Fibroblast of the conjunctiva (primary cell): ENCODE measurements at regions not wholly inside any gene's neighbourhood (a gene's known extent, or its start where the extent isn't known, plus 50 kb on each side); places are given as distances from the start of the nearest gene placed in this dataset.
"Not testable (repeated sequence)": the region's sequence is repeated elsewhere in the genome, so short reads cannot be mapped to it uniquely, and the experiment has no call there.

Experiments used
- DNase-seq: peaks from one replicate; pipeline ENCODE4 v3.0.0-alpha.2; 2010; ENCODE audit warnings: low read depth

DNA sequence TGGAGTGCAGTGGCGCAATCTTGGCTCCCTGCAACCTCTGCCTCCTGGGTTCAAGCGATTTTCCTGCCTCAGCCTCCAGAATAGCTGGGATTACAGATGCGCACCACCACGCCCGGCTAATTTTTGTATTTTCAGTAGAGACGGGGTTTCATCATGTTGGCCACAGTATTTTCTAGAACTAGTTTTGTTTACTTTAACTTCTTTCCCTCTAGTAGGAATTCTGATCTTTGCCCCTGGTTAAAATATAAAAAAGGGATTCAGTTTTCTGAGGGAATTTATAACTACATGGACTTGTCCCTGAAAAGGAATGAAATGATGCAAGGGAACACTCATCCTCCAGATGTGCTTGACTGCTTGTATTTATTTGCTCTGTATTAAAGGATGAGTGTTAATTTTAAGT is 628.9 kb downstream of the ETNK1 start:
- DNase-seq = not testable (repeated sequence)

DNA sequence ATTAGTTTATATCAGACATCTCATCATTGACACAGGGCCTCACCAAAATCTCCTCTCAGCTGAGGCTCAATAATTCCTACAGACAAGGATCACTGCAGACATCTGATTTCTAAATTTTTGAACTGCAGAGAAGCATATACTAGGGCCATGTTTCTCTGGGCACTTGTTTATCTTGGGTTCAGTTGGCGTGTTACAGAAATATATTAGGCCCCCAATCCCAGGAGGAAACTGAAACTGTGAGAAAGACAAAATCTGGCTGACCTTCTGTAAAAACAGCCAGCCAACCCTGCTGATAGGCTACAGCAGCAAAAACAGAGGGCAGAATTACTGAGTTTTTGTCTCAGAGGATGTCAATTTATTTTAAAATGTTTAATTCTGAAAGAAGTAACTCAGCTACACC is 634.6 kb downstream of the ETNK1 start:
- no peak for DNase-seq

DNA sequence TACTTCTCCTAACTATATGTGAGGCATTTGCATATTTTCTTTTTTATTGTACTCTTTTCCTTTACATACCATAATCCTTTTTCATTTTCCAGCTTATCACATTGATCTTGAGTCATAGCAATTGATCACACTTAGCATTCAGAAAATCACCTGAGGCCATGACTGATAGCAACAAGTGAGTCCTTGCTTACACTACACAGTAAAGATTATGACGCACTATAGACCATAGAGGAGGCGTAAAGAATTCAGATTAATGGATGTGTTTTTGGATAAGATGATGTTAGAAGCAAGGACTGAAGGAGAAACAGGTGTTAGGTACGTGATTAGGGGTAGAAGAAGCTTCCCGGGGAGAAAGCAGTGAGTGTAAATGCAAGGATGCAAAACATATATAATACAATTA is 637.7 kb downstream of the ETNK1 start:
- no peak for DNase-seq

DNA sequence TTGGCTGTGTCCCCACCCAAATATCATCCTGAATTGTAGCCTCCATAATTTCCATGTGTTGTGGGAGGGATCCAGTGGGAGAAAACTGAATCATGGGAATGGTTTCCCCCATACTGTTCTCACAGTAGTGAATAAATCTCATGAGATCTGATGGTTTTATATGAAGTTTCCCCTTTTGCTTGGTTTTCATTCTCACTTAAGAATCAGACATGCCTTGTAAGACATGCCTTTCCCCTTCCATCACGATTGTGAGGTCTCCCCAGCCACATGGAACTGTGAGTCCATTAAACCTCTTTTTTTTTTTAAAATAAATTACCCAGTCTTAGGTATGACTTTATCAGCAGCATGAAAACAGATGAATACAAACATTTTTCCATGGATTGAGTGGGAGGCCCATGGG is 652.9 kb downstream of the ETNK1 start:
- DNase-seq = no peak

DNA sequence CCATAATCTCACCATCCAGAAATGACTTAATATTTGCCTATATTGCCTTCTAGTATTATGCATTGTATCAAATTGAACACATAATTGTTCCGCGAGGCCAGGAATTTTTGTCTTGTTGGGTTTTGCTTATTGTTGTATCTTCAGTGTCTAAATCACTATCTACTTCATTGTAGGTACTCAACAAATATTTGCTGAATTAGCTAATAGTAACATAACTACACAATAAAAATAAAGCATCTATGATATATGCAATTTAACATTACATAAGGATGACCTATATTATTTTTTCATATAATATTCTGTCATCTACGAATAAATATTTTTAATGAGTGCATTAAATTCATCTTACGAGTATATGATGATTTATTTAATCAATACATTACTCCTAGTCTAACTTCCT is 656.3 kb downstream of the ETNK1 start:
- DNase-seq = no peak

DNA sequence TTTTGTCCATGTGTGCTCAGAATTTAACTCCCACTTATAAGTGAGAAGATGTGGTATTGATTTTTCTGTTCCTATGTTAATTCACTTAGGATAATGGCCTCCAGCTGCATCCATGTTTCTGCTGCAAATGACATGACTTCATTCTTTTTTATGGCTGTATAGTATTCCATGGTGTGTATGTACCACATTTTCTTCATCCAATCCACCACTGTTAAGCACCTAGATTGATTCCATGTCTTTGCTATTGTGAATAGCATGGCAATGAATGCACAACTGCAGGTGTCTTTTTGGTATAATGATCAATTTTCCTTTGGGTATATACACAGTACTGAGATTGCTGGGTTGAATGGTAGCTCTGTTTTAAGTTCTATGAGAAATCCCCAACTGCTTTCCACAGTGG is 657.7 kb downstream of the ETNK1 start:
- no peak for DNase-seq

DNA sequence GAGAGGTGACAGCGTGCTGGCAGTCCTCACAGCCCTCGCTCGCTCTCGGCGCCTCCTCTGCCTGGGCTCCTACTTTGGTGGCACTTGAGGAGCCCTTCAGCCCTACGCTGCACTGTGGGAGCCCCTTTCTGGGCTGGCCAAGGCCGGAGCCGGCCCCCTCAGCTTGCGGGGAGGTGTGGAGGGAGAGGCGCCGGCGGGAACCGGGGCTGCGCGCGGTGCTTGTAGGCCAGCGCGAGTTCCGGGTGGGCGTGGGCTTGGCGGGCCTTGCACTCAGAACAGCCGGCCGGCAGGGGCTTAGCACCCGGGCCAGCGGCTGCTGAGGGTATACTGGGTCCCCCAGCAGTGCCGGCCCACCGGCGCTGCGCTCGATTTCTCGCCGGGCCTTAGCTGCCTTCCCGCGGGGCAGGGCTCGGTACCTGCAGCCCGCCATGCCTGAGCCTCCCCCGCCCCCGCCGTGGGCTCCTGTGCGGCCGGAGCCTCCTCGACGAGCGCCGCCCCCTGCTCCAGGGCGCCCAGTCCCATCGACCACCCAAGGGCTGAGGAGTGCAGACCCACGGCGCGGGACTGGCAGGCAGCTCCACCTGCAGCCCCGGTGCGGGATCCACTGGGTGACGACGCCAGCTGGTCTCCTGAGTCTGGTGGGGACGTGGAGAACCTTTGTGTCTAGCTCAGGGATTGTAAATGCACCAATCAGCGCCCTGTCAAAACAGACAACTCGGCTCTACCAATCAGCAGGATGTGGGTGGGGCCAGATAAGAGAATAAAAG is 661.0 kb downstream of the ETNK1 start:
- DNase-seq = not testable (repeated sequence)

DNA sequence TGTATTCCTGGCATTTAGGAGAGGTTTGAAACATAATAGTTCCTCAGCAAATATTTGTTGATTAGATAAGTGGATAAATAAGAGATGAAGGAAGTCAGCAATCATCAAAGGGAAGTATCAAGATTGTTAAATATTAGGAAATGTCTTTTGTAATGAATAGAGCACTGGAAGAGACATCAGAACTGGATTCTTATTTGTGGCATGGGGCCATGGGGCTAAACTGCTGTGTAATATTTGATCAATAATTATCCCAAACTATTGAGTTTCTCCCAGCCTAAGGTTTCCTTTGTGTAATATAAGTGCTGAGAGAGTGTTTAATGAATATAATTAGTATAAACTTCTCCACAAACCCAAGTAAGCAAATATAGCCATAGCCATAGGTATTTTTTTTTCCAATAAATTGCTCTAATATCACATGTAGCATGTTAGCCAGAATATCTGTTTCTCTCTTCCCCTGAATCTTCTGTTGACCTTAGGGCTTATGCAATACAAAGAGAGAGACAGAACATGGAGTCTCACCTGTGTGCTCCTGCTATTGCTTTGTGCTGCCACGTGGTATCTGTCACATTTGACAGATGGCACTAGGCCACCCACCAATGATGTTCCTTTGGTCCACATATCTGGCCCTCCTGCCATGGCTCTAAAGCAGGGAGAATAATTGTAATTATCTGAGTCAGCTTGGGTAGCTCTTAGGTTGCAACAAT is 658.7 kb downstream of the SOX5 start:
- no peak for DNase-seq

DNA sequence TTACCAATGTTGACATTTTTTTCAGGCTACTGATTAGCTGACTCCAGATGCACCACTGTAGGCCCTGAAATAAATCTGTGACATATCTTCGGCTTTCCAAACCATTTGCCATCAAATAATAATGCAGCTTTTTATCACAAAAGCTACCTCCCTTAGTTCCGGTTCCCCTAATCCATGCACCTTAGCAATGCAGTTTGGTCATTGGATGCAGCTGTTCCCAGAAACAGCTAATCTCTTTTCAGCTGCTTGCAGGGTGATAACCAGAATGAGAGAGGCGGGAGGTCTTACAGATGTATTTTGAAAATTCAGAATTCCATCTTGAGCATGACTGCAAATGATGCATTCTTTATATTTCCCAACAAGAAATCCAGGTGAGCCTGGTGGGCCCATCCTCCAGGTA is 646.2 kb downstream of the SOX5 start:
- no peak for DNase-seq

DNA sequence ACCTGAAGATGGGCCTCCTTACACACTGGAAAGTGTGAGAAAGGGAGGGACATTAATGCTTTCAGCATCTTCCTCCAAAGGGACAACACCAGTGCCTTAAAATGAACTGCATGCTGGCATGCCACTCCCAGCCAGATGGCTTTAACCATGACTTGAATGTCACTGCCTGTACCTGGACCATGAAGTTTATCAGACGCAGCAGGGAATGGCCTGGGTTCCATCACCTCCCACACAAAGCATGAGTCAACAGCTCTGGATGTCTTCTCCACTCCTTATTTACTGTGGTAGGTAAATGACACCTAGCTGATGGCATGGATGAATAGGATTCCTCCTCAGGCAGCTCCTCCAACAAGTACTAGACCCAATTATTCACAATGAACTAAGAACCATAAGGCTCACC is 645.6 kb downstream of the SOX5 start:
- no peak for DNase-seq

DNA sequence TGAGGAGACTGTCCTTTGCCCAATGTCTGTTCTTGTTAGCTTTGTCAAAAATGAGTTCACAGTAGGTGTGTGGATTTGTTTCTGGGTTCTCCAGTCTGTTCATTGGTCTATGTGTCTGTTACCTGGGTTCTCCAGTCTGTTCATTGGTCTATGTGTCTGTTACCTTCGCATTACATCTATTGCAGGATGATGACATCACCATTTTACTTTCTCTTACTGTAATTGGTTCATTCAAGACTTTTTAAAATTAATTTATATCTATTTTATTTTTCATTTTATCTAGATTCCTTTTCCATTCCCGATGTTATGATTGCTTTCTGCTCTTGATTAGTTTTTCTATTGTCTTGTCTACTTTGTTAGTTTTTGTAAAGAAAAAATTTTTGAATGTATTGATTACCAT is 615.5 kb downstream of the SOX5 start:
- DNase-seq = no peak

DNA sequence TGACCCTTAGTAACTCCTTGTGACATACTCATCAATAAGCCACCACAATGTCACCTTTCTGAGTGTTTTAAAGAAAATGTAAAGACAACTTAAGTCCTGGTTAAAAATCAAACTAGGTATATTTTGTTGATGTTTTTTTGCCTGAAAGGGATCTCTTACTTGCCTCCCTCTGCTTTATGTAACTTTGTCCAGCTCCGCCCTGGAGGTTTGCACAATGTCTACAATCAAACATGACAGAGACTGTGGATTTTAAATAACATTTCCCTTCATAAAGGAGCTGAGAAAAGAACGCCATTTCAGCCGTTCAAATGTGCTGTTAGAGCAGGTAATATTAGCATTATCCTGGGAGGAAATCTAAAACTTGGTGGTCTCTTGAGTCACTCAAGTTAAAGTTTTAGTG is 613.9 kb downstream of the SOX5 start:
- DNase-seq = no peak

DNA sequence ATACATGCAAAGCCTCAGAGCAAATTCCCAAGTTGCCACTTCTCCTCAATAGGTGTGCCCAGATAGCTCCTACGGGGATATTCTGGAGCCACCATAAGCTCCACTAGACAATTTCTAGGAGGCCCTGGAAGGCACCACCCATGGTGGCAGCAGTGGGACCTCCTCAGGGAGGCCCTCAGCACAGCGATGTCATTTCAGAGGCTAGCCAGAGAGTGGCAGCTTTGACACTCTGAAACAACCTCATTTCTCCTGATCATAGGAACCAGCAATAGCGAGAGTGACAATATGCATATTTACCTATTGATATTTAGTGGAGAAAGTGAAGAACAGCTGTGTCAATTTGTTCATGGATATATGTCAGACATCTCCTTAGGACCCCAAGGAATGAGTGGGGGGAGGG is 612.3 kb downstream of the SOX5 start:
- DNase-seq = no peak

DNA sequence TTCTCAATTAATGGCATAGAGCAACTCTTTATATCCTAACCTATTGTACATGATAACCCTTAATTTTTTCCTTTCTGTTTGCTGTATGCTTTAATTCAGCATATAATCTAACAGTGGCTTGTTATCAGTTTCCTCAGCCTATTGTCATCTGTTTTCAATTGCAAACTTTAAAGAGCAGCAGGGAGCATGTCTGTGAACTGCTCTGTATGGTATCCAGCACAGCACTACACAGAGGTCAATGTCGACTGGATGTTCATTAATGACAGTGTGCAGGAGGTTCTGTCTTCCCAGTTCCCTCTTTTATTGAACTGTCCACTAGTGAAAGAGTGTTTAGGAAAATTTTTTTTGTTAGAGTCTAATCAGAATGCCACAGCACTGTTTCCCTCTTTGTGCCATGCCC is 609.1 kb downstream of the SOX5 start:
- no peak for DNase-seq

DNA sequence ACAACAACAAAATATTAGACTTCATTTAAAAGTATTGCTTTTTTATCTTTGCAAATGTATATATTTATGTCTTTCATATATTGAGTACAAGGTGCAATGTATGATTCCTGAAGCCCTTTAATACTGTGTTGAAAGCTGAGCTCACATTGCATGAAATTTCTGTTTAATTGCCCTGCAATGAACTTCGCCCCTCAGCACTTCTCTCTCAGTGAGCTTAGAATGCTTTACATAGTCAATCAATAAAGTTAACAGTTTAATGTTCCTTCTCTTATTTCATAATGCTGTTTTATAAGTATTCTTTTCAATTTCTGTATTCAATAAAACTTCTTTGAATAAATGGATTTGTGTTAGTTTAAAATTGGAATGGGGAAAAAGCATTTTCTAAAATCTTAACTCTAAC is 607.1 kb downstream of the SOX5 start:
- DNase-seq = no peak

DNA sequence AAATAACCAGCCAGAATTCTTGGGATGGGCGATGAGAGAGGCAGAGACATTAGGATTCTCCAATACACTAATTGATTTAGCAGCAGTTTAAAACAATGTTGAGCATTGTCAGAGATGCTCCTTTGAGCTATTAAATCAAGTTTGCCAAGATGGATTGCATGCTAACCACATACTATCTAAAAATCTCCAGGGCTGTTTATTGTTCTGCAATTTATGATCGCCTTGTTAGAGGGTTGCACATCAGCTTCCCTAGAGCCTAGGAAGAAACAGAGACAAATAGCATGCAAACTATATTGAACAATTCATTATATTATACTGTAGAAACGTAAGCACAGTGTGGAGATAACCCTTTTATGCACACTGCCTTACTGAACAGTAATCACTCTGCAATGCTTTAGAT is 599.9 kb downstream of the SOX5 start:
- no peak for DNase-seq

DNA sequence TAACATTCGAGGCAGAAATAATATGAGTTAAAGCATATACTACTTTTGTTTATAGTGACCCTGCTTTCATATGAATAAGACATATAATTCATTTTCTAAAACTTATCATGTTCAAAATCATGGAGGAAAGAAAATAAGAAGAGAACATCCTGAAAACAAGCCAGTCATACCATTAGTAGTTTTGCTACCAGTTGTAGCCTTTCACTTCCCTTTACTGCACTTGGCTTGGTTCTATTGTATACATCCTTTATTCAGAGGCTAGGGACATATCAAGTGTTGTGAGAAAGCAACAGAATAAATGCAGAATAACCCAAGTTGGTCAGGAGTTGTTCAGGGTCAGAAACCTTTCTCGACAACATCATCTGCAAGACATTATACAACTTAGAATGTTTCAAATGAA is 598.7 kb downstream of the SOX5 start:
- no peak for DNase-seq

DNA sequence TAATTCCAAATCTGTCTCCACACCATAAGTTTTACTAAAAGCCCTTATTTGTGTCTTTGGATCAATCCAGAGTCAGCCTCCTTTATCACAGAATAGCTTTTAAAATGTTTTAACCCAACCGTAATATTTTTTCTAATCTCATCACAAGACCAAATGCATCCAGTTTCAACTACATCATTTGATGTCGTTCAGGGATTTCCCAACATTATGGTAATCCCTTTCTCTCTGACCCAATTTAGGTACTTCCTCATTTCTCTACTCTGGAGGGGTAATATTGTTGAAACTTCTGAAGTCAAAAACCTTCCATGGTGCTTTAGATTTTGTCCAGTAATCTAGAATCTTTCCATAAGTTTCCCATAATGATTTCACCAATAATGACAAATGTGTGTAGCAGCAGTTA is 596.8 kb downstream of the SOX5 start:
- no peak for DNase-seq

DNA sequence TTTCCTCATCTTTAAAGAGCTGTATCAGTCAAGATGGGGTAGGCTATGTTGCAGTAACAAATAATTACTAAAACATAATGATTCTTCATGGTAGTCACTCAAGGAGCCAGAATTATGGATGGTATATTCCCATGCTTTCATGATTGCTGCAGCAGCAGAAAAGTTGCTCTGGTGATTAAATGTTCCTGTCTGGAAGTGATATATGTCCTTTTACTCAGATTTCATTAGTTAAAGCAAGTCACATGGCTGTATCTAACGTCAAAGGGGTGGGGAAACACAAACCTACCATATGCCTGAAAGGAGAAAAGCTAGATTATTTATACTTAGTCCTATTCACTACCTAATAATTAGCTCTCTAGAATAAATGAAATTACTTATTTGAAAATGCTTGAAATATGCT is 594.7 kb downstream of the SOX5 start:
- DNase-seq = no peak

DNA sequence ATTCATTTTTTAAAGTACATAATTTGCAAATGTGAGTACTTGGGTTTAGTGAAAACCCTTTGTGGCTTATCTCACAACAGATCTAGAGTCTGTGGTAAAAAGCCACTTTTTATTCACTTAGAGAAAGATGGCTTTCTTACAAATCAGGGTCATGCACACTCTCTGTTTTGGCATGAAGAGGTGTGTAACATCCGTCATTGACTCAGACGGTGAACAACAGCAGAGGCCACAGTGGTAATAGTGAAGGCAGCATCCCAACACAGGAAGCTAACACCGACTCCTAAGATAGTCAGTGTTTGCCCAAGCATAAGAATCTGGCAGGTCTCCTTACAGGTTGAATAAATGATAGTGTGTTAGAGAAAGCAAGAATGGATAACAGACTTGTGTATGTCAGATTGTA is 593.0 kb downstream of the SOX5 start:
- DNase-seq = no peak

DNA sequence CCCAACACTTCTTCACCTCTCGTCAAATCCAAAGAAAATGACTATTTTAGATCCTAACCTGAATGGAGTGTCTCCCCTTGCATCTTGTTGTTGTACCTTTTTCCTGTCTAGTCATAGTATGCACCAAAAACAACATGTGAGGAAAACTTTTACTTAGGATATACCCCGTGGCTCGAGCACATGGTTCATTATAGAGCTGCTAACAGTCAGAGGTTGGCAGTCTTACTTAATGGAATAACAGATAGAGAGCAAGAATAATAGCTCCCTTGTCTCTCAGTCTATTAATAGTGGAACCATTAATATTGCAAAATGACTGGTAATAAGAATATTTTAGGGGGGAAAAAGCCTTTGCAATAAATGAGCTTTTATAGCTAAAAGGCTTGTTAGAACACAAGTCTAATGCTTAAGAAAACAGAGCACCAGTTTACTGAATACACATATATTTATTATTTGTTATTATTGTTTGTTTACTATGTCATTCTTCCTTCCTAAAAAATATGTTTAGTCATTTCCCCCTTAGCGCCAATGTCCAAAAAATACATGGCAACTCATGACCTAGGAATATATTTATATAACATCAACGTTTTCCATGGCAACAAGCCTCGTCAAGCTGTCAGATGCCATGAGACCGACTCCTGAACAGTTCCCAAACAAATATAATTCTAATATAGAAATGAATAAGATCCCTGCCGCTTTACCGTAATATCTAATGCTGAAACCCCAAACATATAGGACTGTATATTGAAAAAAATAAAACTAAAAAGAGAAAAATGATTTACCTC is 592.4 kb downstream of the SOX5 start:
- no peak for DNase-seq

DNA sequence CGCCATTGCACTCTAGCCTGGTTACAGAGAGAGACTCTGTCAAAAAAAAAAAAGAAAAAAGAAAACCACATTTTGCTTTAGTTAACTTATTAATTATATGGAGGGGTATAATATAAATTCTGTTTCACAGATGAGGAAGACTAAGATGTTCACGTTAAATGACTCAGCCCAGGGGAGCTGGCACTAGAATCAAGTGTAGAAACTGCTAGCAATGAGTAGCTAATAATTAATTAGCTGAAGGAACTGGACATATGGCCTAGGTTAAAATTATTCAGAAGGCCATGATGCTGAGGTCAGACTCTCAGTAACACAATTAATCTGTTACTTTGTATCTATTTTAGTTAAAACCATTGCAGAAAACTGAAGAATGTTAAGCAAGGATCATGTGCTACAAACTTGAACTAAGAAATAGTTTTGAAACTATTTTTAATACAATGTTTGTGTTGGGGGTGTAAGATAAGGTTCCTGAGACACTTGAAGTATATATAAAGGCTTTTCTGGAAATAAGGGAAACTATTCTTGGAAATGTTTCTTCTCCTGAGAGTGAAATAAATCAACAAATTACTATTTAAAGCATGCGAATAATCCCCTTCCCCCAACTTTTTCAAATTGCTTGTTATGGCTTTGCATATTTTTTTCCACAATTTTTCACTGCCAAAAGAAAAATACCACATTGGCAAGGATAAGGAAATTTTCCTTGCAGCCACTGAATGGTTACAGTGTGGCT is 589.3 kb downstream of the SOX5 start:
- DNase-seq = no peak

DNA sequence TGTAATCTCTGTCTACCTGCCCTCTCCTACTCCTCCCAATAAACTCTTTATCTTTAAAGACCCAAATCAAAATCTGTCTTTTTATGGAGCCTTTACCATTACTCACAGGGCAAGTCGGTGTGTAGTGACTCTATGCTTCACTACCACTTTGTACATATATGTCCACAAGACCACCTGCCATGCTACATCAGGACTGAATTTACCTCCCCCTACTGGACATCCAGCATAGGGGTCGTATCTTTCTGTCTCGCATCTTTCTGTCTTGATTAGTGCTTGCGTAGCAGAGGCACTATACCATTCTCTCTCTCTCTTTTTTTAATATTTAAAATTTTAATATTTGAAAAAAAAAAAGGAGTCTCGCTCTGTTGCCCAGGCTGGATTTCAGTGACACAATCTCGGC is 587.5 kb downstream of the SOX5 start:
- no peak for DNase-seq
